ENCODE measurements at regions not wholly inside any gene's neighbourhood (a gene's known extent, or its start where the extent isn't known, plus 50 kb on each side); places are given as distances from the start of the nearest gene placed in this dataset.
"Not testable (repeated sequence)": the region's sequence is repeated elsewhere in the genome, so short reads cannot be mapped to it uniquely, and the experiment has no call there.

DNA sequence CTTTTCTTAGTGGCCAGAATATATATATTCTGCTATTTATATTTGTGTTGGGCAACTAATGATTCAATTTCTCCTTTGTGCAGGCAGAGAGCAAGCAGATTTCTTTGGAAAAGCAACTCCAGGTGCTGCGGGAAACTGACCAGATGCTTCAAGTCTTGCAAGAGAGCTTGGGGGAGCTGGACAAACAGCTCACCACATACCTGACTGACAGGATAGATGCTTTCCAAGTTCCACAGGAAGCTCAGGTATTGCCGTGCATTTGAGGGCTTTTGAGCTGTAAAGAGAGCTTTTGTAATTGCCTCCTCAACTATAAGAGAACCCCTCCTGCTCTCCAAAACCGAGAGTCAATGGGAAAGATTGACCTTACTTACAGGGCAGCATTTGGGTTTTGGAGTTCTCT is 203.5 kb downstream of the UTRN start:
- peaks cover 5% of the 10 kb centered on the region for H3K27me3 Mint-ChIP-seq (ENCODE audit: unreplicated experiment)
- H3K4me1 Mint-ChIP-seq (ENCODE audit: unreplicated experiment) = no peaks in the 10 kb centered on the region
- no peaks in the 10 kb centered on the region for H3K9me3 Mint-ChIP-seq (ENCODE audit: unreplicated experiment)
- DNase-seq (ENCODE audit: low spot score) = no peak
- H3K4me3 Mint-ChIP-seq (ENCODE audit: unreplicated experiment) = no peak overlapping the region
- H3K36me3 Mint-ChIP-seq (ENCODE audit: low read depth, unreplicated experiment) = peaks cover 34% of the 10 kb centered on the region
- no peak for TF ChIP-seq CTCF (IDR thresholded peaks at IDR 0.05; ENCODE audit: unreplicated experiment)
- no peak overlapping the region for H3K27ac Mint-ChIP-seq (ENCODE audit: unreplicated experiment)

DNA sequence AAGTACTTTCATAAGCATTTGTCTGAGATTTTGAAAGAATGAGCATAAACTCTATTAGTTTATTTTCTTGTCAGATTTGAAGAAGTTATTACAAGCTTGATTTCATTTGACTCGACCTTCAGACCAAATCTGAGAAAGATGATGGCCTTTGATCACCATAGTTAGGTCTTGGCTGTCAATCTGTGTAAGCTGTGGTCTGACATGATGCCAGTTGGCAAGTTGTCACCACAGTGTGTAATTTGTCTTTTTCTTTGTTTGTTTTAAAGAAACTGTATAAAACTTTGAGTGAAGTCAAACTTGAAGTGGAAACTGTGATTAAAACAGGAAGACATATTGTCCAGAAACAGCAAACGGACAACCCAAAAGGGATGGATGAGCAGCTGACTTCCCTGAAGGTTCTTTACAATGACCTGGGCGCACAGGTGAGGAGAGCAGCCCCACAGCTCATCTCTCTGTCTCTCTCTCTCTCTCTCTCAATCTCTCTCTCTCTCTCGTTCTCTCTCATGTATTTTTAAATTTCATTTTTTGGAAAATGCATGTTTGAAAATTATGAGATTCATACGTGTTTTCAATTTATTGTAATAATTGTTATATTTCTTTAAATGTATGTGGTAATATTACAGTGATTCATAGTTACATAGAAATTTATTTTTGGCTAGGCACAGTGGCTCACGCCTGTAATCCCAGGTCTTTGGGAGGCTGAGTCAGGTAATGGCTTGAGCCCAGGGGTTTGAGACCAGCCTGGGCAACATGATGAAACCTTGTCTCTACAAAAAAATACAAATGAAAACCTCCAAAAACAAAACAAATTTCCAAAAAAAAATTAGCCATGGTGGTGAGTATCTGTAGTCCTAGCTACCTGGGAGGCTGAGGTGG is 208.1 kb downstream of the UTRN start:
- H3K4me1 Mint-ChIP-seq (ENCODE audit: unreplicated experiment) = no peaks in the 10 kb centered on the region
- DNase-seq (ENCODE audit: low spot score) = no peak
- H3K4me3 Mint-ChIP-seq (ENCODE audit: unreplicated experiment) = no peak overlapping the region
- peaks cover 36% of the 10 kb centered on the region for H3K36me3 Mint-ChIP-seq (ENCODE audit: low read depth, unreplicated experiment)
- H3K27me3 Mint-ChIP-seq (ENCODE audit: unreplicated experiment) = peaks cover 4% of the 10 kb centered on the region
- no peak overlapping the region for H3K27ac Mint-ChIP-seq (ENCODE audit: unreplicated experiment)
- no peaks in the 10 kb centered on the region for H3K9me3 Mint-ChIP-seq (ENCODE audit: unreplicated experiment)
- TF ChIP-seq CTCF (IDR thresholded peaks at IDR 0.05; ENCODE audit: unreplicated experiment) = no peak

GRCh38 chr6:144495076-144495475 is 209.9 kb downstream of the UTRN start:
- H3K4me3 Mint-ChIP-seq (ENCODE audit: unreplicated experiment); DNase-seq (ENCODE audit: low spot score); H3K9me3 Mint-ChIP-seq (ENCODE audit: unreplicated experiment); H3K4me1 Mint-ChIP-seq (ENCODE audit: unreplicated experiment); H3K27me3 Mint-ChIP-seq (ENCODE audit: unreplicated experiment); H3K27ac Mint-ChIP-seq (ENCODE audit: unreplicated experiment): not testable (repeated sequence)
- H3K36me3 Mint-ChIP-seq (ENCODE audit: low read depth, unreplicated experiment) = peaks cover 37% of the 10 kb centered on the region

DNA sequence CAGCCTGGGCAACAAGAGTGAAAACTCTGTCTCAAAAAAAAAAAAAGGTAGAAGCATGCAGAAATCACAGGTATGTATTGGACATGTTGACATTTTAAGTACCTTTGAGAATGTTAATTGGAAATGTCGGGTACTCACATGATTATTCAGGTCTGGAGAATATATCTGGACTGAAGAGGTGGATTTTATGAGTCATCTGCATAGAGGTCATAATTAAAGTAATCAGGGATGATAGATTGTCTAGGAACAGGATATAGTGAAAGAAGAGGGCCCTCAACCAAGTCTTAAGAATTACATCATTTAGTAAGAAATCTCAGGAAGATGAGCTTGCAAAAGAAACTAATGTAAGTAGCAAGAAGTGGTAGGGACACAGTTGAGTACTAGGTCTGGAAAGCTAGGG is 212.5 kb downstream of the UTRN start:
- Mint-ChIP-seq H3K36me3 (ENCODE audit: low read depth, unreplicated experiment) (peaks cover 32% of the 10 kb centered on the region), H3K4me1 (ENCODE audit: unreplicated experiment) (peaks cover 4% of the 10 kb centered on the region), H3K9me3 (ENCODE audit: unreplicated experiment) (no peaks in the 10 kb centered on the region), H3K27ac (ENCODE audit: unreplicated experiment) (no peak overlapping the region), H3K27me3 (ENCODE audit: unreplicated experiment) (peaks cover 2% of the 10 kb centered on the region), H3K4me3 (ENCODE audit: unreplicated experiment) (no peak overlapping the region)
- TF ChIP-seq CTCF (IDR thresholded peaks at IDR 0.05; ENCODE audit: unreplicated experiment) = no peak
- no peak for DNase-seq (ENCODE audit: low spot score)

DNA sequence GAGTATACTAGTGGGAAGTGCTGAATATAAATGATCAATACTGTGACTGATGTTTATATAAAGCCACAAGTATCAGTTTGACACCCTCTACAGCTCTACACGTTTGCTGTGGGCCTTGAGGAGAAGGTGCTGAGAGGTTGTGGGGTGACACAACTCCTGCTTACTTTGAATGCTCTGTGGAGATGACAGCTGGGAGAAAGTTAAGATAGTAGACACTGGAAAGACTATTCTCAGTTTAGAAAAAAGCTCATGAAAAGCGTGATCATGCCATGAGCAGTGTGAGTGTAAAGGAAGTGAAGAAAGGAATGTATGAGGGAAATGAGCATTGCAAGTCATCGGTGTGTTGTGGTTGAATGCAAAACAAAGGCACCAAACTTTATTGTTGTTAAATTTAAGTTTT is 215.8 kb downstream of the UTRN start:
- TF ChIP-seq CTCF (IDR thresholded peaks at IDR 0.05; ENCODE audit: unreplicated experiment) = no peak
- H3K4me3 Mint-ChIP-seq (ENCODE audit: unreplicated experiment) = no peak overlapping the region
- peaks cover 2% of the 10 kb centered on the region for H3K27me3 Mint-ChIP-seq (ENCODE audit: unreplicated experiment)
- peaks cover 4% of the 10 kb centered on the region for H3K4me1 Mint-ChIP-seq (ENCODE audit: unreplicated experiment)
- H3K36me3 Mint-ChIP-seq (ENCODE audit: low read depth, unreplicated experiment) = peaks cover 53% of the 10 kb centered on the region
- DNase-seq (ENCODE audit: low spot score) = no peak
- no peak overlapping the region for H3K27ac Mint-ChIP-seq (ENCODE audit: unreplicated experiment)
- H3K9me3 Mint-ChIP-seq (ENCODE audit: unreplicated experiment) = peaks cover 16% of the 10 kb centered on the region

- DNase-seq (ENCODE audit: low spot score); H3K27me3 Mint-ChIP-seq (ENCODE audit: unreplicated experiment); H3K27ac Mint-ChIP-seq (ENCODE audit: unreplicated experiment); H3K4me1 Mint-ChIP-seq (ENCODE audit: unreplicated experiment): not testable (repeated sequence)
- H3K9me3 Mint-ChIP-seq (ENCODE audit: unreplicated experiment) = peaks cover 18% of the 10 kb centered on the region
- peak overlapping the region; percentile 22 for H3K4me3 Mint-ChIP-seq (ENCODE audit: unreplicated experiment)
- H3K36me3 Mint-ChIP-seq (ENCODE audit: low read depth, unreplicated experiment) = peaks cover 63% of the 10 kb centered on the region
Measured at GRCh38 chr6:144505214-144505613, 220.1 kb downstream of the UTRN start.

DNA sequence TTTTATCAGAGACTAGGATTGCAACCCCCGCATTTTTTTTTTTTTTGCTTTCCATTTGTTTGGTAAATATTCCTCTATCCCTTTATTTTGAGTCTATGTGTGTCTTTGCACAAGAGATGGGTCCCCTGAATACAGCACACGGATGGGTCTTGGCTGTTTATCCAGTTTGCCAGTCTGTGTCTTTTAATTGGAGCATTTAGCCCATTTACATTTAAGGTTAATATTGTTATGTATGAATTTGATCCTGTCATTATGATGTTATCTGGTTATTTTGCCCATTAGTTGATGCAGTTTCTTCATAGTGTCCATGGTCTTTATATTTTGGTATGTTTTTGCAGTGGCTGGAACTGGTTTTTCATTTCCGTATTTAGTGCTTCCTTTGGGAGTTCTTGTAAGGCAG is 220.9 kb downstream of the UTRN start:
- H3K4me1 Mint-ChIP-seq (ENCODE audit: unreplicated experiment); H3K27me3 Mint-ChIP-seq (ENCODE audit: unreplicated experiment); DNase-seq (ENCODE audit: low spot score); H3K27ac Mint-ChIP-seq (ENCODE audit: unreplicated experiment): not testable (repeated sequence)
- peak overlapping the region; percentile 23 for H3K4me3 Mint-ChIP-seq (ENCODE audit: unreplicated experiment)
- peaks cover 63% of the 10 kb centered on the region for H3K36me3 Mint-ChIP-seq (ENCODE audit: low read depth, unreplicated experiment)
- H3K9me3 Mint-ChIP-seq (ENCODE audit: unreplicated experiment) = peaks cover 18% of the 10 kb centered on the region

GRCh38 chr6:144507772-144508312 is 222.7 kb downstream of the UTRN start:
- not testable (repeated sequence) for H3K4me3 Mint-ChIP-seq (ENCODE audit: unreplicated experiment); H3K27me3 Mint-ChIP-seq (ENCODE audit: unreplicated experiment); H3K27ac Mint-ChIP-seq (ENCODE audit: unreplicated experiment); H3K4me1 Mint-ChIP-seq (ENCODE audit: unreplicated experiment); DNase-seq (ENCODE audit: low spot score)
- Mint-ChIP-seq H3K9me3 (ENCODE audit: unreplicated experiment) (peaks cover 18% of the 10 kb centered on the region), H3K36me3 (ENCODE audit: low read depth, unreplicated experiment) (peaks cover 58% of the 10 kb centered on the region)

Data from endothelial cell (in vitro differentiated cells).